Endothelial cell of umbilical vein (primary cell): ENCODE measurements at regions not wholly inside any gene's neighbourhood (a gene's known extent, or its start where the extent isn't known, plus 50 kb on each side); places are given as distances from the start of the nearest gene placed in this dataset.

Experiments used
- BruUV-seq: library from RNA; stranded (reverse); fragments of 400-500 nt; replicated peaks from 2 replicates; lab custom pipeline; 2021; lab: Mats Ljungman, UMichigan
- CTCF ChIA-PET: fragments of 300-600, 350-600 bp; sonication (Branson Sonifier 250); formaldehyde crosslinking; loops from one replicate; lab custom pipeline; 2021; ENCODE audit warnings: antibody characterized with exemption, inconsistent platforms; lab: Charles Lee
- POLR2A ChIA-PET: fragments of 300-600, 350-600 bp; sonication (Branson Sonifier 250); formaldehyde crosslinking; loops from one replicate; lab custom pipeline; 2021; ENCODE audit warnings: antibody characterized with exemption, inconsistent platforms; lab: Charles Lee
- DNase-seq: peaks from one replicate; pipeline ENCODE4 v3.0.0-alpha.2; 2011; ENCODE audit warnings: low read depth, low spot score
- FAIRE-seq: peaks from 2 replicates; lab custom pipeline; 2011; peaks lifted over from hg19 to GRCh38; lab: Jason Lieb, UNC
- H2AFZ ChIP-seq: 2 replicates; pipeline ENCODE4 v1.6.0; 2012; ENCODE audit warnings: low read depth, low read length, control low read depth, inconsistent platforms
- H3K27ac ChIP-seq: 2 replicates; pipeline ENCODE4 v1.5.1; 2011; ENCODE audit warnings: low read depth, mild to moderate bottlenecking, control low read depth, low read length, moderate library complexity; ENCODE audit not compliant: insufficient read depth
- H3K27me3 ChIP-seq, 2 experiments: 2 replicates each; pipeline versions ENCODE4 v1.6.0 to v1.6.1; 2011; ENCODE audit warnings: low read length in 2 of 2, mixed read lengths in 1 of 2; ENCODE audit not compliant: control insufficient read depth in 2 of 2, insufficient read depth in 2 of 2
- H3K36me3 ChIP-seq, 2 experiments: 2 replicates in 1 of 2; 3 replicates in 1 of 2; pipeline ENCODE4 v1.5.1; 2011; ENCODE audit warnings: low read length in 2 of 2, mild to moderate bottlenecking in 1 of 2, moderate library complexity in 1 of 2; ENCODE audit not compliant: control insufficient read depth in 2 of 2, insufficient read depth in 2 of 2; ENCODE audit errors: extremely low read depth in 1 of 2
- H3K4me1 ChIP-seq: 3 replicates; pipeline ENCODE4 v1.5.1; 2011; ENCODE audit warnings: mild to moderate bottlenecking, low read length; ENCODE audit not compliant: control insufficient read depth, insufficient read depth; ENCODE audit errors: extremely low read depth
- H3K4me2 ChIP-seq: 2 replicates; pipeline ENCODE4 v1.6.1; 2011; ENCODE audit warnings: low read length, control low read depth, mixed read lengths; ENCODE audit not compliant: insufficient read depth
- H3K4me3 ChIP-seq, 3 experiments: fragments of 200-600 bp in 1 of 3; sonication (generic), shearing (Covaris generic) in 1 of 3; replicated peaks in 1 of 3; 2 replicates each; pipeline ENCODE4 v1.5.1; 2011 to 2016; ENCODE audit warnings: control low read depth in 3 of 3, low read length in 3 of 3, mild to moderate bottlenecking in 2 of 3, inconsistent platforms in 1 of 3, low read depth in 1 of 3, moderate library complexity in 1 of 3; ENCODE audit not compliant: insufficient read depth in 1 of 3
- H3K79me2 ChIP-seq: 2 replicates; pipeline ENCODE4 v1.6.0; 2012; ENCODE audit warnings: low read length, inconsistent platforms; ENCODE audit not compliant: control insufficient read depth, insufficient read depth
- H3K9ac ChIP-seq: replicated peaks from 2 replicates; pipeline ENCODE3; 2011; ENCODE audit warnings: low read length, control low read depth; ENCODE audit not compliant: insufficient read depth; ENCODE audit errors: extremely low read depth
- H3K9me1 ChIP-seq: replicated peaks from 3 replicates; pipeline ENCODE4 v1.6.0; 2011; ENCODE audit warnings: mild to moderate bottlenecking, low read length; ENCODE audit not compliant: control insufficient read depth, insufficient read depth; ENCODE audit errors: extremely low read depth
- H3K9me3 ChIP-seq: replicated peaks from 2 replicates; pipeline ENCODE4 v1.5.1; 2012; ENCODE audit warnings: low read length, inconsistent platforms; ENCODE audit not compliant: control insufficient read depth, insufficient read depth
- H4K20me1 ChIP-seq: replicated peaks from 2 replicates; pipeline ENCODE3; 2011; ENCODE audit warnings: mild to moderate bottlenecking, low read length; ENCODE audit not compliant: control insufficient read depth, insufficient read depth; ENCODE audit errors: extremely low read depth
- EZH2 ChIP-seq: IDR thresholded peaks from 2 replicates; pipeline ENCODE4 v1.6.1; 2012; ENCODE audit warnings: borderline replicate concordance, low read depth, mild to moderate bottlenecking, moderate library complexity, low read length, inconsistent platforms; ENCODE audit not compliant: severe bottlenecking
- FOS ChIP-seq: IDR thresholded peaks from 2 replicates; pipeline ENCODE4 v1.6.1; 2011; ENCODE audit warnings: mild to moderate bottlenecking, low read length, moderate library complexity, borderline replicate concordance; ENCODE audit not compliant: insufficient read depth
- GATA2 ChIP-seq: IDR thresholded peaks from 2 replicates; pipeline ENCODE4 v1.7.0; 2011; ENCODE audit warnings: low read depth, mild to moderate bottlenecking, moderate library complexity, mixed read lengths, low read length; ENCODE audit not compliant: insufficient read length, insufficient read depth
- JUN ChIP-seq: IDR thresholded peaks from 2 replicates; pipeline ENCODE4 v1.6.1; 2011; ENCODE audit warnings: borderline replicate concordance, low read depth; ENCODE audit not compliant: insufficient read length, insufficient read depth
- MYC ChIP-seq: IDR thresholded peaks from one replicate; pipeline ENCODE4 v1.6.1; 2011; ENCODE audit warnings: mild to moderate bottlenecking, low read depth, low read length
- POLR2A ChIP-seq: IDR thresholded peaks from 2 replicates; pipeline ENCODE4 v1.6.1; 2012; ENCODE audit warnings: low read depth, mild to moderate bottlenecking, control low read depth, low read length
- POLR2AphosphoS5 ChIP-seq: IDR thresholded peaks from 2 replicates; pipeline ENCODE4 v1.6.1; 2012; ENCODE audit warnings: low read depth, mild to moderate bottlenecking, control low read depth, low read length, moderate library complexity; ENCODE audit not compliant: insufficient read depth
- dilution Hi-C: fragments of 300-500 bp; cut with MboI; formaldehyde crosslinking; loops from one replicate; pipeline ENCODE4 v1.15.0; 2019; ENCODE audit warnings: low sequenced_read_pairs; ENCODE audit not compliant: extremely low pct_ligation_motif_present
- intact Hi-C: fragments of 100-400 bp; cut with micrococcal nuclease; formaldehyde crosslinking; loops from one replicate; pipeline ENCODE4 v1.10.0; 2022
- TF ChIP-seq, protein P1 (sequence below), 2 donors: IDR thresholded peaks; 1 replicate in 1 of 2; 2 replicates in 1 of 2; pipeline ENCODE4 v1.5.1; 2011; ENCODE audit warnings: low read length in 2 of 2, mild to moderate bottlenecking in 2 of 2, moderate library complexity in 2 of 2, control low read depth in 1 of 2, inconsistent platforms in 1 of 2, low read depth in 1 of 2; ENCODE audit not compliant: insufficient read depth in 1 of 2; ENCODE audit errors: extremely low read depth in 1 of 2
- TF ChIP-seq, protein P2 (sequence below): IDR thresholded peaks from 2 replicates; pipeline ENCODE4 v1.6.1; 2011; ENCODE audit not compliant: insufficient read depth, insufficient read length

DNA sequence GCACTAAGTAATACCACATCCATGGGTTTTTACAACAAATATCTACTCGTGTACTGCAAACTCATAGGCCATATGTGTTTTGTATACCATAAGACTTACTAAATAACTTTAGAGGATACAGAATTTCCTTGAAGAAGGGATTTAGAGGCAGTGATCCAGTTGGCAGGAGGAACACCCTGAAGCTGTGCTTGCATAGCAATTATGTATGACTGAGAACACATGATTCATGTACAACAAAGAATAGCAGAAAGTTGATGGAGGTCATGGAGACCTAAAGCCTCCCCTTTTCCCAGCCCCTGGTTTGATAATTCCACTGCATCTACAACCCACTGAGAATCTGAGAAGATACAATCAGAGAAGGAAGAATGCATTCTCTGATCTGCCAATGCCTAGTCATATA lies 83.8 kb upstream of the PMFBP1 start:
- TF ChIP-seq POLR2AphosphoS5 (no peak), GATA2 (no peak), POLR2A (no peak), FOS (no peak), MYC (no peak), EZH2 (no peak), JUN (no peak)
- TF ChIP-seq, protein P1, sequence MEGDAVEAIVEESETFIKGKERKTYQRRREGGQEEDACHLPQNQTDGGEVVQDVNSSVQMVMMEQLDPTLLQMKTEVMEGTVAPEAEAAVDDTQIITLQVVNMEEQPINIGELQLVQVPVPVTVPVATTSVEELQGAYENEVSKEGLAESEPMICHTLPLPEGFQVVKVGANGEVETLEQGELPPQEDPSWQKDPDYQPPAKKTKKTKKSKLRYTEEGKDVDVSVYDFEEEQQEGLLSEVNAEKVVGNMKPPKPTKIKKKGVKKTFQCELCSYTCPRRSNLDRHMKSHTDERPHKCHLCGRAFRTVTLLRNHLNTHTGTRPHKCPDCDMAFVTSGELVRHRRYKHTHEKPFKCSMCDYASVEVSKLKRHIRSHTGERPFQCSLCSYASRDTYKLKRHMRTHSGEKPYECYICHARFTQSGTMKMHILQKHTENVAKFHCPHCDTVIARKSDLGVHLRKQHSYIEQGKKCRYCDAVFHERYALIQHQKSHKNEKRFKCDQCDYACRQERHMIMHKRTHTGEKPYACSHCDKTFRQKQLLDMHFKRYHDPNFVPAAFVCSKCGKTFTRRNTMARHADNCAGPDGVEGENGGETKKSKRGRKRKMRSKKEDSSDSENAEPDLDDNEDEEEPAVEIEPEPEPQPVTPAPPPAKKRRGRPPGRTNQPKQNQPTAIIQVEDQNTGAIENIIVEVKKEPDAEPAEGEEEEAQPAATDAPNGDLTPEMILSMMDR (IDR thresholded peaks at IDR 0.05; ENCODE audit: extremely low read depth in 1 of 2, insufficient read depth in 1 of 2, low read depth in 1 of 2, low read length in 2 of 2) = no peak
- TF ChIP-seq, protein P2, sequence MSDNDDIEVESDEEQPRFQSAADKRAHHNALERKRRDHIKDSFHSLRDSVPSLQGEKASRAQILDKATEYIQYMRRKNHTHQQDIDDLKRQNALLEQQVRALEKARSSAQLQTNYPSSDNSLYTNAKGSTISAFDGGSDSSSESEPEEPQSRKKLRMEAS = no peak
- POLR2A ChIA-PET = no interaction called here
- no peaks in the 10 kb centered on the region for H3K9me3 ChIP-seq
- H3K9me1 ChIP-seq = no peaks in the 10 kb centered on the region
- dilution Hi-C loops (no loop called here), intact Hi-C loops (no loop called here)
- H3K4me1 ChIP-seq = no peaks in the 10 kb centered on the region
- no peak for FAIRE-seq
- no peaks in the 10 kb centered on the region for H3K36me3 ChIP-seq
- H3K4me2 ChIP-seq = no peak overlapping the region
- no peaks in the 10 kb centered on the region for H3K27me3 ChIP-seq
- no peaks in the 10 kb centered on the region for H4K20me1 ChIP-seq
- H3K4me3 ChIP-seq = no peak overlapping the region
- CTCF ChIA-PET = interaction anchor here (0.7 kb wide), 1 partner anchor 144 kb away, joined by 3 read pairs; no protein-coding TSS in a partner anchor
- no peaks in the 10 kb centered on the region for H3K79me2 ChIP-seq
- BruUV-seq = no TSS peak
- no peak overlapping the region for H3K27ac ChIP-seq
- no peak overlapping the region for H3K9ac ChIP-seq
- no peak overlapping the region for H2AFZ ChIP-seq
- DNase-seq = no peak
